ENCODE measurements at regions not wholly inside any gene's neighbourhood (a gene's known extent, or its start where the extent isn't known, plus 50 kb on each side); places are given as distances from the start of the nearest gene placed in this dataset.

DNA sequence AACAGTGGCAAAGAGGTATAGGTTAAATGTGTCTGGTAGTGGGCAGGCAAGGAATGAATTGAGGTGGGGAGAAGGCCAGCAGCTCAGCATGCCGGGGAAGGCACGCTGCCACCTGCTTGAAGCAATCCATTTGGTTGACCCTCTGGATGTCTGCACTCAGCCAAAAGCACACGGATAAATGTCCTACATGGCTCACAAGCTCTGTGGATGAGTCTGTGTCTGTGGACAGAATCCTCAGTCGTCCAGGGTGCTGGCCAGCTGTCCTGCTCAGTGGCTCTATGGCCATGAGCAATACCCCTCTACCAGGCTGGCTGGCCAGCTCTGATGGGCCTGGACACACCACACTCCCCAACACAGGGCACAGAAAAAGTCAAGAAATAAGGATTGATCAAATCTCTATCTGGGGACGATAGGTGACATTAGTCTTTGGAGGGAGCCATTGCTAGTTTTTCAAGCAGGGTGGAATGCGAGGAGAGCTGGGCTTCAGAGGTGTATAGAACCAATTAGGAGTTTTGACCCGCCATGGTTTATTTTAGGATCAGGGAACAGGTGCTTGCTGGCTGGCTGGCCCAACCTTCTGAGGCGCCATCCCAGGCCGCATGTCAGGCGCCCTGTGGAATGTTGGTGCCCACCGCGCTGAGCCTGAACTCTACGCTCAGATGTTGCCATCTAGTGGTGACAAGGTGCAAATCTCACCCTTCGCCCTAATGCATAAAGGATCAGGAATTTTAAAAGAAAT, 493.4 kb downstream of the TNS3 start:
- no peak overlapping the region for H3K4me3 ChIP-seq (ENCODE audit: low read depth, low read length)
- peak; percentile 86 for TF ChIP-seq CTCF (IDR thresholded peaks at IDR 0.05; ENCODE audit: control insufficient read depth, extremely low read depth, insufficient read depth)
- no peak for DNase-seq (ENCODE audit: low read depth)

- no peak for TF ChIP-seq CTCF (IDR thresholded peaks at IDR 0.05; ENCODE audit: control insufficient read depth, extremely low read depth, insufficient read depth)
- no peak for DNase-seq (ENCODE audit: low read depth)
- H3K4me3 ChIP-seq (ENCODE audit: low read depth, low read length), result no peak overlapping the region
These were observed 494.0 kb downstream of the TNS3 start for GRCh38 chr7:47087866-47088265.

- no peak for TF ChIP-seq CTCF (IDR thresholded peaks at IDR 0.05; ENCODE audit: control insufficient read depth, extremely low read depth, insufficient read depth)
- no peak overlapping the region for H3K4me3 ChIP-seq (ENCODE audit: low read depth, low read length)
- no peak for DNase-seq (ENCODE audit: low read depth)
These were observed 496.2 kb downstream of the TNS3 start for GRCh38 chr7:47085491-47086275.

- DNase-seq (ENCODE audit: low read depth), result no peak
- TF ChIP-seq CTCF (IDR thresholded peaks at IDR 0.05; ENCODE audit: control insufficient read depth, extremely low read depth, insufficient read depth), result no peak
- H3K4me3 ChIP-seq (ENCODE audit: low read depth, low read length), result no peak overlapping the region
These were observed 498.2 kb downstream of the TNS3 start for GRCh38 chr7:47083476-47084250.

GRCh38 chr7:47080816-47081215, 501.1 kb downstream of the TNS3 start:
- no peak overlapping the region for H3K4me3 ChIP-seq (ENCODE audit: low read depth, low read length)
- no peak for DNase-seq (ENCODE audit: low read depth)
- TF ChIP-seq CTCF (IDR thresholded peaks at IDR 0.05; ENCODE audit: control insufficient read depth, extremely low read depth, insufficient read depth), result no peak

GRCh38 chr7:47078241-47078640, 503.7 kb downstream of the TNS3 start:
- DNase-seq (ENCODE audit: low read depth), result no peak
- no peak for TF ChIP-seq CTCF (IDR thresholded peaks at IDR 0.05; ENCODE audit: control insufficient read depth, extremely low read depth, insufficient read depth)
- no peak overlapping the region for H3K4me3 ChIP-seq (ENCODE audit: low read depth, low read length)
